Neural crest cell (in vitro differentiated cells): ENCODE measurements at regions not wholly inside any gene's neighbourhood (a gene's known extent, or its start where the extent isn't known, plus 50 kb on each side); places are given as distances from the start of the nearest gene placed in this dataset.

Experiments
- DNase-seq: peaks from one replicate; pipeline ENCODE4 v3.0.0; 2021; ENCODE audit warnings: low read depth, mixed read lengths, low spot score
- H3K27ac Mint-ChIP-seq: one replicate; pipeline ENCODE4 v1.8.0; 2021; ENCODE audit warnings: mild to moderate bottlenecking, mixed read lengths; ENCODE audit not compliant: unreplicated experiment
- H3K27me3 Mint-ChIP-seq: 2 replicates; pipeline ENCODE4 v1.8.0; 2021; ENCODE audit warnings: low read depth, mild to moderate bottlenecking, mixed read lengths
- H3K36me3 Mint-ChIP-seq: 2 replicates; pipeline ENCODE4 v1.8.0; 2021; ENCODE audit warnings: low read depth, mild to moderate bottlenecking, mixed read lengths
- H3K4me1 Mint-ChIP-seq: 2 replicates; pipeline ENCODE4 v1.8.0; 2021; ENCODE audit warnings: mixed read lengths
- H3K4me3 Mint-ChIP-seq: one replicate; pipeline ENCODE4 v1.8.0; 2021; ENCODE audit warnings: mild to moderate bottlenecking, mixed read lengths
- H3K9me3 Mint-ChIP-seq: 2 replicates; pipeline ENCODE4 v1.8.0; 2021; ENCODE audit warnings: mixed read lengths
- CTCF ChIP-seq: fragments of 200-600 bp; sonication (generic); conservative IDR thresholded peaks from 2 replicates; pipeline ENCODE4 v1.5.0; 2021; ENCODE audit warnings: antibody characterized with exemption, mild to moderate bottlenecking

- no peak for TF ChIP-seq CTCF
- Mint-ChIP-seq H3K27me3 (no peaks in the 10 kb centered on the region), H3K4me1 (peaks cover 5% of the 10 kb centered on the region), H3K4me3 (no peak overlapping the region), H3K9me3 (peaks cover 3% of the 10 kb centered on the region), H3K36me3 (no peaks in the 10 kb centered on the region), H3K27ac (no peak overlapping the region)
- DNase-seq = no peak
These were observed 188.2 kb upstream of the ARHGAP20 start for GRCh38 chr11:110900426-110900825.

GRCh38 chr11:110897035-110897434 is 184.8 kb upstream of the ARHGAP20 start:
- Mint-ChIP-seq H3K36me3 (no peaks in the 10 kb centered on the region), H3K27ac (no peak overlapping the region), H3K27me3 (no peaks in the 10 kb centered on the region), H3K4me1 (peaks cover 5% of the 10 kb centered on the region), H3K4me3 (no peak overlapping the region), H3K9me3 (peaks cover 3% of the 10 kb centered on the region)
- TF ChIP-seq CTCF = no peak
- DNase-seq = no peak

GRCh38 chr11:110896358-110896757 is 184.1 kb upstream of the ARHGAP20 start:
- Mint-ChIP-seq H3K27me3 (no peaks in the 10 kb centered on the region), H3K36me3 (no peaks in the 10 kb centered on the region), H3K4me1 (peaks cover 5% of the 10 kb centered on the region)

GRCh38 chr11:110894224-110894623 is 182.0 kb upstream of the ARHGAP20 start:
- Mint-ChIP-seq H3K4me1 (peaks cover 5% of the 10 kb centered on the region), H3K4me3 (no peak overlapping the region), H3K9me3 (peaks cover 3% of the 10 kb centered on the region), H3K27me3 (no peaks in the 10 kb centered on the region), H3K36me3 (no peaks in the 10 kb centered on the region), H3K27ac (no peak overlapping the region)
- DNase-seq = no peak
- TF ChIP-seq CTCF = no peak

More at GRCh38 chr11:110896358-110896757, 184.1 kb upstream of the ARHGAP20 start:
- no peak for TF ChIP-seq CTCF
- Mint-ChIP-seq H3K4me3 (no peak overlapping the region), H3K27ac (no peak overlapping the region), H3K9me3 (peaks cover 3% of the 10 kb centered on the region)
- DNase-seq = no peak

GRCh38 chr11:110892741-110893285 is 180.6 kb upstream of the ARHGAP20 start:
- peaks cover 3% of the 10 kb centered on the region for H3K9me3 Mint-ChIP-seq
- no peak for TF ChIP-seq CTCF
- H3K4me1 Mint-ChIP-seq = peaks cover 5% of the 10 kb centered on the region
- no peak overlapping the region for H3K27ac Mint-ChIP-seq
- H3K36me3 Mint-ChIP-seq = no peaks in the 10 kb centered on the region
- H3K4me3 Mint-ChIP-seq = no peak overlapping the region
- no peak for DNase-seq
- H3K27me3 Mint-ChIP-seq = no peaks in the 10 kb centered on the region

- Mint-ChIP-seq H3K27ac (no peak overlapping the region), H3K36me3 (no peaks in the 10 kb centered on the region), H3K27me3 (no peaks in the 10 kb centered on the region), H3K9me3 (no peaks in the 10 kb centered on the region), H3K4me3 (no peak overlapping the region), H3K4me1 (peaks cover 2% of the 10 kb centered on the region)
- no peak for DNase-seq
- no peak for TF ChIP-seq CTCF
These were observed 179.2 kb upstream of the ARHGAP20 start for GRCh38 chr11:110891411-110891810.
